ENCODE measurements at regions not wholly inside any gene's neighbourhood (a gene's known extent, or its start where the extent isn't known, plus 50 kb on each side); places are given as distances from the start of the nearest gene placed in this dataset.

GRCh38 chr3:69535613-69536012 lies 149.7 kb upstream of the FRMD4B start:
- Histone ChIP-seq H3K4me1 (ENCODE audit: control insufficient read depth, low read length) (no peaks in the 10 kb centered on the region), H3K4me3 (ENCODE audit: low read length) (no peak overlapping the region), H3K9me3 (ENCODE audit: control insufficient read depth, insufficient read depth, low read length) (no peaks in the 10 kb centered on the region), H3K9me2 (replicated peaks; ENCODE audit: control insufficient read depth, low read length) (no peaks in the 10 kb centered on the region), H3K27me3 (ENCODE audit: control insufficient read depth, low read length) (no peaks in the 10 kb centered on the region), H3K4me2 (ENCODE audit: low read length) (no peak overlapping the region), H3F3A (ENCODE audit: control insufficient read depth, insufficient read depth) (no peaks in the 10 kb centered on the region), H3K36me3 (ENCODE audit: control insufficient read depth, low read length) (no peaks in the 10 kb centered on the region), H4K20me1 (ENCODE audit: control insufficient read depth, insufficient read depth, low read depth, low read length) (no peaks in the 10 kb centered on the region), H3K27ac (ENCODE audit: low read depth, low read length) (no peak overlapping the region), H3K79me2 (ENCODE audit: control insufficient read depth, low read length) (no peaks in the 10 kb centered on the region)
- no peak for TF ChIP-seq EZH2phosphoT487 (IDR thresholded peaks at IDR 0.05; ENCODE audit: borderline replicate concordance, low read length)
- TF ChIP-seq CTCF (IDR thresholded peaks at IDR 0.05; ENCODE audit: low read depth, low read length, poor library complexity, severe bottlenecking), result no peak

- no peaks in the 10 kb centered on the region for H3K27me3 ChIP-seq (ENCODE audit: control insufficient read depth, low read length)
- no peaks in the 10 kb centered on the region for H3K36me3 ChIP-seq (ENCODE audit: control insufficient read depth, low read length)
- no peaks in the 10 kb centered on the region for H3K9me3 ChIP-seq (ENCODE audit: control insufficient read depth, insufficient read depth, low read length)
- no peak overlapping the region for H3K4me2 ChIP-seq (ENCODE audit: low read length)
- H3K4me3 ChIP-seq (ENCODE audit: low read length), result no peak overlapping the region
- TF ChIP-seq EZH2phosphoT487 (IDR thresholded peaks at IDR 0.05; ENCODE audit: borderline replicate concordance, low read length) (no peak), CTCF (IDR thresholded peaks at IDR 0.05; ENCODE audit: low read depth, low read length, poor library complexity, severe bottlenecking) (no peak)
- H3K9me2 ChIP-seq (replicated peaks; ENCODE audit: control insufficient read depth, low read length), result no peaks in the 10 kb centered on the region
- no peaks in the 10 kb centered on the region for H4K20me1 ChIP-seq (ENCODE audit: control insufficient read depth, insufficient read depth, low read depth, low read length)
- H3F3A ChIP-seq (ENCODE audit: control insufficient read depth, insufficient read depth), result no peaks in the 10 kb centered on the region
- H3K79me2 ChIP-seq (ENCODE audit: control insufficient read depth, low read length), result no peaks in the 10 kb centered on the region
- no peaks in the 10 kb centered on the region for H3K4me1 ChIP-seq (ENCODE audit: control insufficient read depth, low read length)
- H3K27ac ChIP-seq (ENCODE audit: low read depth, low read length), result no peak overlapping the region
These were observed 146.8 kb upstream of the FRMD4B start for GRCh38 chr3:69532547-69533224.

- no peaks in the 10 kb centered on the region for H3K79me2 ChIP-seq (ENCODE audit: control insufficient read depth, low read length)
These were observed 146.0 kb upstream of the FRMD4B start for GRCh38 chr3:69531576-69532546.

More at GRCh38 chr3:69531576-69532546, 146.0 kb upstream of the FRMD4B start:
- no peak overlapping the region for H3K27ac ChIP-seq (ENCODE audit: low read depth, low read length)
- H3K4me2 ChIP-seq (ENCODE audit: low read length), result no peak overlapping the region
- H3K4me3 ChIP-seq (ENCODE audit: low read length), result no peak overlapping the region
- H3K27me3 ChIP-seq (ENCODE audit: control insufficient read depth, low read length), result no peaks in the 10 kb centered on the region
- H3K9me3 ChIP-seq (ENCODE audit: control insufficient read depth, insufficient read depth, low read length), result no peaks in the 10 kb centered on the region
- TF ChIP-seq CTCF (IDR thresholded peaks at IDR 0.05; ENCODE audit: low read depth, low read length, poor library complexity, severe bottlenecking) (no peak), EZH2phosphoT487 (IDR thresholded peaks at IDR 0.05; ENCODE audit: borderline replicate concordance, low read length) (no peak)
- no peaks in the 10 kb centered on the region for H4K20me1 ChIP-seq (ENCODE audit: control insufficient read depth, insufficient read depth, low read depth, low read length)
- H3K9me2 ChIP-seq (replicated peaks; ENCODE audit: control insufficient read depth, low read length), result no peaks in the 10 kb centered on the region
- no peaks in the 10 kb centered on the region for H3K4me1 ChIP-seq (ENCODE audit: control insufficient read depth, low read length)
- no peaks in the 10 kb centered on the region for H3K36me3 ChIP-seq (ENCODE audit: control insufficient read depth, low read length)
- H3F3A ChIP-seq (ENCODE audit: control insufficient read depth, insufficient read depth), result no peaks in the 10 kb centered on the region

All from DOHH2 (cell line).